H1 (cell line): ENCODE measurements at regions not wholly inside any gene's neighbourhood (a gene's known extent, or its start where the extent isn't known, plus 50 kb on each side); places are given as distances from the start of the nearest gene placed in this dataset.

Source experiments
- CTCF ChIA-PET: fragments of 300-600 bp; sonication (Branson Sonifier 250); formaldehyde crosslinking; loops from one replicate; lab custom pipeline; 2021; ENCODE audit not compliant: partially characterized antibody; lab: Charles Lee
- POLR2A ChIA-PET: fragments of 300-600 bp; sonication (Branson Sonifier 250); formaldehyde crosslinking; loops from one replicate; lab custom pipeline; 2021; ENCODE audit warnings: inconsistent platforms; ENCODE audit not compliant: partially characterized antibody; lab: Charles Lee
- DNase-seq, 2 experiments: peaks; one replicate each; pipeline versions ENCODE4 v3.0.0 to v3.0.0-alpha.2; 2010 to 2022; ENCODE audit warnings: low spot score in 2 of 2, low read depth in 1 of 2, mixed read lengths in 1 of 2
- FAIRE-seq: peaks from 2 replicates; lab custom pipeline; 2011; peaks lifted over from hg19 to GRCh38; lab: Jason Lieb, UNC
- H2AFZ ChIP-seq: 2 replicates; pipeline ENCODE4 v1.8.1; 2012; ENCODE audit warnings: low read length, inconsistent platforms
- H2AK5ac ChIP-seq: 2 replicates; pipeline ENCODE4 v1.6.1; 2013; ENCODE audit warnings: low read depth, low read length
- H2BK120ac ChIP-seq: replicated peaks from 2 replicates; pipeline ENCODE3; 2013; ENCODE audit warnings: low read depth, low read length, inconsistent platforms
- H2BK12ac ChIP-seq: 2 replicates; pipeline ENCODE4 v1.6.1; 2013; ENCODE audit warnings: low read depth, low read length
- H2BK15ac ChIP-seq: 2 replicates; pipeline ENCODE4 v1.6.1; 2013; ENCODE audit warnings: low read length
- H2BK20ac ChIP-seq: 2 replicates; pipeline ENCODE4 v1.6.1; 2013; ENCODE audit warnings: low read length
- H2BK5ac ChIP-seq: 2 replicates; pipeline ENCODE4 v1.6.1; 2013; ENCODE audit warnings: low read depth, low read length
- H3K14ac ChIP-seq: 2 replicates; pipeline ENCODE4 v1.6.1; 2013; ENCODE audit warnings: inconsistent platforms; ENCODE audit not compliant: insufficient read length
- H3K18ac ChIP-seq: 2 replicates; pipeline ENCODE4 v1.6.1; 2013; ENCODE audit warnings: low read length; ENCODE audit errors: extremely low read depth
- H3K23ac ChIP-seq: 2 replicates; pipeline ENCODE4 v1.6.1; 2013; ENCODE audit warnings: inconsistent platforms; ENCODE audit not compliant: insufficient read length
- H3K23me2 ChIP-seq: 2 replicates; pipeline ENCODE4 v1.6.1; 2013; ENCODE audit warnings: low read depth, low read length
- H3K27ac ChIP-seq: 2 replicates; pipeline ENCODE4 v1.6.1; 2011; ENCODE audit warnings: low read depth, low read length, inconsistent platforms
- H3K27me3 ChIP-seq, 4 experiments: replicated peaks in 1 of 4; 1 replicate in 1 of 4; 2 replicates in 3 of 4; pipeline versions ENCODE4 v1.6.1 to v1.8.1; 2011 to 2013; ENCODE audit warnings: low read length in 3 of 4, mild to moderate bottlenecking in 3 of 4, inconsistent platforms in 2 of 4, mixed read lengths in 2 of 4, moderate library complexity in 1 of 4; ENCODE audit not compliant: control insufficient read depth in 3 of 4, insufficient read depth in 3 of 4; ENCODE audit errors: extremely low read depth in 1 of 4
- H3K36me3 ChIP-seq, 4 experiments: 2 replicates each; pipeline versions ENCODE4 v1.6.1 to v1.8.1; 2011 to 2013; ENCODE audit warnings: mild to moderate bottlenecking in 4 of 4, low read length in 3 of 4, moderate library complexity in 2 of 4, control low read depth in 1 of 4, inconsistent platforms in 1 of 4; ENCODE audit not compliant: insufficient read depth in 4 of 4, control insufficient read depth in 2 of 4
- H3K4ac ChIP-seq: replicated peaks from 2 replicates; pipeline ENCODE3; 2013; ENCODE audit warnings: low read length, low read depth, mixed read lengths, inconsistent platforms; ENCODE audit not compliant: insufficient read length
- H3K4me1 ChIP-seq, 4 experiments: replicated peaks in 1 of 4; 1 replicate in 1 of 4; 2 replicates in 3 of 4; pipeline versions ENCODE4 v1.6.1 to v1.8.1; 2011 to 2013; ENCODE audit warnings: low read length in 3 of 4, inconsistent platforms in 2 of 4, mixed read lengths in 1 of 4; ENCODE audit not compliant: insufficient read depth in 4 of 4, control insufficient read depth in 3 of 4
- H3K4me2 ChIP-seq, 2 experiments: 2 replicates each; pipeline versions ENCODE4 v1.6.1 to v1.8.1; 2011 to 2013; ENCODE audit warnings: low read depth in 2 of 2, low read length in 2 of 2, control low read depth in 1 of 2, inconsistent platforms in 1 of 2, mild to moderate bottlenecking in 1 of 2; ENCODE audit not compliant: insufficient read depth in 1 of 2
- H3K4me3 ChIP-seq, 4 experiments: fragments of 200-600, 300-600 bp in 1 of 4; sonication (generic), shearing (Covaris generic), sonication (Bioruptor Twin) in 1 of 4; 2 replicates each; pipeline versions ENCODE4 v1.5.1 to v1.8.1; 2011 to 2016; ENCODE audit warnings: low read length in 4 of 4, low read depth in 3 of 4, control low read depth in 2 of 4, inconsistent platforms in 2 of 4, mild to moderate bottlenecking in 2 of 4, mixed read lengths in 1 of 4, moderate library complexity in 1 of 4; ENCODE audit not compliant: insufficient read depth in 2 of 4; ENCODE audit errors: extremely low read depth in 1 of 4
- H3K56ac ChIP-seq: replicated peaks from 2 replicates; pipeline ENCODE3; 2013; ENCODE audit warnings: low read depth, mild to moderate bottlenecking, mixed read lengths, low read length, inconsistent platforms; ENCODE audit not compliant: insufficient read length
- H3K79me1 ChIP-seq: 2 replicates; pipeline ENCODE4 v1.6.1; 2013; ENCODE audit warnings: low read depth, low read length, control low read depth
- H3K79me2 ChIP-seq, 2 experiments: 2 replicates each; pipeline versions ENCODE4 v1.6.1 to v1.8.1; 2012 to 2013; ENCODE audit warnings: low read length in 2 of 2, mild to moderate bottlenecking in 2 of 2, inconsistent platforms in 1 of 2; ENCODE audit not compliant: insufficient read depth in 2 of 2, control insufficient read depth in 1 of 2
- H3K9ac ChIP-seq, 4 experiments: replicated peaks in 1 of 4; 1 replicate in 1 of 4; 2 replicates in 3 of 4; pipeline versions ENCODE4 v1.6.1 to v1.8.1; 2011 to 2013; ENCODE audit warnings: low read depth in 3 of 4, low read length in 3 of 4, control low read depth in 2 of 4, mild to moderate bottlenecking in 2 of 4, moderate library complexity in 2 of 4, inconsistent platforms in 1 of 4; ENCODE audit errors: extremely low read depth in 1 of 4
- H3K9me3 ChIP-seq, 2 experiments: 2 replicates each; pipeline versions ENCODE4 v1.6.1 to v1.8.1; 2012 to 2013; ENCODE audit warnings: mild to moderate bottlenecking in 2 of 2, moderate library complexity in 2 of 2, control low read depth in 1 of 2, inconsistent platforms in 1 of 2, low read depth in 1 of 2, low read length in 1 of 2, mixed read lengths in 1 of 2; ENCODE audit not compliant: insufficient read depth in 2 of 2
- H4K20me1 ChIP-seq, 2 experiments: replicated peaks in 1 of 2; 2 replicates each; pipeline versions ENCODE3 to v1.8.1; 2011 to 2013; ENCODE audit warnings: inconsistent platforms in 2 of 2, low read length in 2 of 2, mild to moderate bottlenecking in 1 of 2; ENCODE audit not compliant: insufficient read depth in 2 of 2, control insufficient read depth in 1 of 2
- H4K5ac ChIP-seq: 2 replicates; pipeline ENCODE4 v1.6.1; 2013; ENCODE audit warnings: low read length, low read depth, mixed read lengths, inconsistent platforms; ENCODE audit not compliant: insufficient read length
- H4K8ac ChIP-seq: 2 replicates; pipeline ENCODE4 v1.8.0; 2013; ENCODE audit warnings: mild to moderate bottlenecking, moderate library complexity, low read length, inconsistent platforms; ENCODE audit not compliant: insufficient read depth; ENCODE audit errors: extremely low read depth
- H4K91ac ChIP-seq: replicated peaks from 2 replicates; pipeline ENCODE3; 2013; ENCODE audit warnings: low read length, mixed read lengths, inconsistent platforms; ENCODE audit not compliant: insufficient read length
- EZH2 ChIP-seq: fragments of 200-600 bp; sonication (generic); IDR thresholded peaks from 2 replicates; pipeline ENCODE4 v1.7.1; 2012; ENCODE audit warnings: low read depth, mild to moderate bottlenecking, moderate library complexity, low read length, inconsistent platforms; ENCODE audit not compliant: severe bottlenecking
- GABPA ChIP-seq: IDR thresholded peaks from 2 replicates; pipeline ENCODE4 v1.6.1; 2011; ENCODE audit warnings: mild to moderate bottlenecking, low read length, moderate library complexity, borderline replicate concordance; ENCODE audit not compliant: insufficient read depth
- GTF2F1 ChIP-seq: IDR thresholded peaks from 2 replicates; pipeline ENCODE4 v1.6.1; 2012; ENCODE audit warnings: low read depth, low read length, improper control_type of control experiment, borderline replicate concordance
- KDM5A ChIP-seq: fragments of 200-600 bp; IDR thresholded peaks from 2 replicates; pipeline ENCODE4 v1.7.1; 2012; ENCODE audit warnings: mild to moderate bottlenecking, low read length, inconsistent platforms, mixed read lengths
- POU5F1 ChIP-seq: IDR thresholded peaks from 2 replicates; pipeline ENCODE4 v1.6.1; 2011; ENCODE audit warnings: low read depth, mild to moderate bottlenecking, low read length, moderate library complexity
- RAD21 ChIP-seq, 2 experiments: IDR thresholded peaks in 1 of 2; conservative IDR thresholded peaks in 1 of 2; 2 replicates each; pipeline ENCODE4 v1.6.1; 2011; ENCODE audit warnings: low read depth in 2 of 2, low read length in 2 of 2, improper control_type of control experiment in 1 of 2, inconsistent platforms in 1 of 2, mild to moderate bottlenecking in 1 of 2, moderate library complexity in 1 of 2
- TEAD4 ChIP-seq: IDR thresholded peaks from 2 replicates; pipeline ENCODE4 v1.6.1; 2012; ENCODE audit warnings: low read depth, low read length, inconsistent platforms, mixed read lengths
- ZNF274 ChIP-seq: IDR thresholded peaks from 2 replicates; pipeline ENCODE4 v1.7.0; 2012; ENCODE audit warnings: low read length, borderline replicate concordance; ENCODE audit errors: extremely low read depth
- WGBS, 2 experiments: shearing (Covaris generic) in 1 of 2; methylation state at CpG; one replicate each; pipeline versions ENCODE4 v1.1.6 to v1.1.7; 2013 to 2015; ENCODE audit warnings: low lambda C conversion rate in 2 of 2, mixed read lengths in 2 of 2, inconsistent platforms in 1 of 2, low coverage in 1 of 2, missing lambda C conversion rate in 1 of 2; ENCODE audit not compliant: insufficient replicate concordance in 2 of 2, insufficient coverage in 1 of 2, insufficient read length in 1 of 2; ENCODE audit errors: extremely low coverage in 1 of 2, missing lambda C conversion rate in 1 of 2; 5-methylcytosine and 5-hydroxymethylcytosine counted together
- TF ChIP-seq, protein P1 (sequence below): IDR thresholded peaks from 2 replicates; pipeline ENCODE4 v1.6.1; 2011; ENCODE audit warnings: low read depth, mild to moderate bottlenecking, low read length; ENCODE audit not compliant: insufficient read depth
- TF ChIP-seq, protein P2 (sequence below), 3 experiments: IDR thresholded peaks; 1 replicate in 2 of 3; 2 replicates in 1 of 3; pipeline versions ENCODE4 v1.5.1 to v1.6.1; 2011; ENCODE audit warnings: low read length in 3 of 3, mild to moderate bottlenecking in 3 of 3, inconsistent platforms in 2 of 3, low read depth in 1 of 3, moderate library complexity in 1 of 3; ENCODE audit not compliant: insufficient read depth in 1 of 3; ENCODE audit errors: control extremely low read depth in 1 of 3

DNA sequence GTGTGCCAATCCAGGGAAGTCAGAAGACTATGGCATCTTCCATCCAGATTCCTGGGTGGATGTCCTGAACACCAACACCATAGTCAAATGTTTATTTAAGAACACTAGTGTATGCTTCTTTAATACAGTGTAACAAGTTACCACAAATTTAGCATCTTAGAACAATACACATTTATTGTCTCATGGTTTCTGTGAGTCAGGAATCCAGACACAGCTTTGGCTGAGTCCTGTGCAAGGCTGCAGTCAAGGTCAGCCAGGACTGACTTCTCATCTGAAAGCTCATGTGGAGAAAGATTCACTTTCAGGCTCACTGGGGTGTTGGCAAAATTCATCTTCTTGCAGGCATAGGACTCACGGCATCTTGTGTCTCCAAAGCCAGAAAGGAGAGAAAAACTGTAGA is 143.4 kb downstream of the ANXA2 start:
- H3K9me3 ChIP-seq = no peaks in the 10 kb centered on the region
- H3K14ac ChIP-seq = no peak overlapping the region
- H2BK15ac ChIP-seq = no peak overlapping the region
- H3K56ac ChIP-seq = no peak overlapping the region
- ChIA-PET POLR2A (no interaction called here), CTCF (no interaction called here)
- H2AFZ ChIP-seq = no peak overlapping the region
- no peak overlapping the region for H4K91ac ChIP-seq
- H3K4me1 ChIP-seq = no peaks in the 10 kb centered on the region
- no peak overlapping the region for H3K4me2 ChIP-seq
- WGBS, 2 experiments = 92% methylated on average over 1 of the region's 1 CpG; no CpG with 5 or more reads in 1 of the 2 experiments
- no peak for DNase-seq
- H2BK120ac ChIP-seq = no peak overlapping the region
- no peak overlapping the region for H3K18ac ChIP-seq
- no peak overlapping the region for H2BK12ac ChIP-seq
- no peak overlapping the region for H4K5ac ChIP-seq
- H3K27me3 ChIP-seq = no peaks in the 10 kb centered on the region
- no peaks in the 10 kb centered on the region for H3K79me2 ChIP-seq
- H2BK20ac ChIP-seq = no peak overlapping the region
- FAIRE-seq = no peak
- no peak overlapping the region for H4K8ac ChIP-seq
- H2BK5ac ChIP-seq = no peak overlapping the region
- no peaks in the 10 kb centered on the region for H3K23me2 ChIP-seq
- no peak overlapping the region for H3K27ac ChIP-seq
- H3K4ac ChIP-seq = no peak overlapping the region
- no peak overlapping the region for H3K4me3 ChIP-seq
- no peak for TF ChIP-seq POU5F1
- no peak for TF ChIP-seq RAD21 (IDR thresholded peaks at IDR 0.05 in 1 of 2, conservative IDR thresholded peaks at IDR 0.05 in 1 of 2; ENCODE audit: low read depth in 2 of 2, low read length in 2 of 2)
- no peak for TF ChIP-seq KDM5A
- TF ChIP-seq, protein P1, sequence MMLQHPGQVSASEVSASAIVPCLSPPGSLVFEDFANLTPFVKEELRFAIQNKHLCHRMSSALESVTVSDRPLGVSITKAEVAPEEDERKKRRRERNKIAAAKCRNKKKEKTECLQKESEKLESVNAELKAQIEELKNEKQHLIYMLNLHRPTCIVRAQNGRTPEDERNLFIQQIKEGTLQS = no peak
- TF ChIP-seq GABPA = no peak
- no peak for TF ChIP-seq GTF2F1
- TF ChIP-seq, protein P2, sequence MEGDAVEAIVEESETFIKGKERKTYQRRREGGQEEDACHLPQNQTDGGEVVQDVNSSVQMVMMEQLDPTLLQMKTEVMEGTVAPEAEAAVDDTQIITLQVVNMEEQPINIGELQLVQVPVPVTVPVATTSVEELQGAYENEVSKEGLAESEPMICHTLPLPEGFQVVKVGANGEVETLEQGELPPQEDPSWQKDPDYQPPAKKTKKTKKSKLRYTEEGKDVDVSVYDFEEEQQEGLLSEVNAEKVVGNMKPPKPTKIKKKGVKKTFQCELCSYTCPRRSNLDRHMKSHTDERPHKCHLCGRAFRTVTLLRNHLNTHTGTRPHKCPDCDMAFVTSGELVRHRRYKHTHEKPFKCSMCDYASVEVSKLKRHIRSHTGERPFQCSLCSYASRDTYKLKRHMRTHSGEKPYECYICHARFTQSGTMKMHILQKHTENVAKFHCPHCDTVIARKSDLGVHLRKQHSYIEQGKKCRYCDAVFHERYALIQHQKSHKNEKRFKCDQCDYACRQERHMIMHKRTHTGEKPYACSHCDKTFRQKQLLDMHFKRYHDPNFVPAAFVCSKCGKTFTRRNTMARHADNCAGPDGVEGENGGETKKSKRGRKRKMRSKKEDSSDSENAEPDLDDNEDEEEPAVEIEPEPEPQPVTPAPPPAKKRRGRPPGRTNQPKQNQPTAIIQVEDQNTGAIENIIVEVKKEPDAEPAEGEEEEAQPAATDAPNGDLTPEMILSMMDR (IDR thresholded peaks at IDR 0.05; ENCODE audit: control extremely low read depth in 1 of 3, insufficient read depth in 1 of 3, low read depth in 1 of 3, low read length in 3 of 3) = no peak
- no peak for TF ChIP-seq ZNF274
- no peak for TF ChIP-seq EZH2
- no peak for TF ChIP-seq TEAD4
- H4K20me1 ChIP-seq = no peaks in the 10 kb centered on the region
- H2AK5ac ChIP-seq = no peak overlapping the region
- no peak overlapping the region for H3K23ac ChIP-seq
- H3K36me3 ChIP-seq = no peaks in the 10 kb centered on the region
- no peaks in the 10 kb centered on the region for H3K79me1 ChIP-seq
- H3K9ac ChIP-seq = no peak overlapping the region
